ENCODE measurements at regions not wholly inside any gene's neighbourhood (a gene's known extent, or its start where the extent isn't known, plus 50 kb on each side); places are given as distances from the start of the nearest gene placed in this dataset.
"Not testable (repeated sequence)": the region's sequence is repeated elsewhere in the genome, so short reads cannot be mapped to it uniquely, and the experiment has no call there.

DNA sequence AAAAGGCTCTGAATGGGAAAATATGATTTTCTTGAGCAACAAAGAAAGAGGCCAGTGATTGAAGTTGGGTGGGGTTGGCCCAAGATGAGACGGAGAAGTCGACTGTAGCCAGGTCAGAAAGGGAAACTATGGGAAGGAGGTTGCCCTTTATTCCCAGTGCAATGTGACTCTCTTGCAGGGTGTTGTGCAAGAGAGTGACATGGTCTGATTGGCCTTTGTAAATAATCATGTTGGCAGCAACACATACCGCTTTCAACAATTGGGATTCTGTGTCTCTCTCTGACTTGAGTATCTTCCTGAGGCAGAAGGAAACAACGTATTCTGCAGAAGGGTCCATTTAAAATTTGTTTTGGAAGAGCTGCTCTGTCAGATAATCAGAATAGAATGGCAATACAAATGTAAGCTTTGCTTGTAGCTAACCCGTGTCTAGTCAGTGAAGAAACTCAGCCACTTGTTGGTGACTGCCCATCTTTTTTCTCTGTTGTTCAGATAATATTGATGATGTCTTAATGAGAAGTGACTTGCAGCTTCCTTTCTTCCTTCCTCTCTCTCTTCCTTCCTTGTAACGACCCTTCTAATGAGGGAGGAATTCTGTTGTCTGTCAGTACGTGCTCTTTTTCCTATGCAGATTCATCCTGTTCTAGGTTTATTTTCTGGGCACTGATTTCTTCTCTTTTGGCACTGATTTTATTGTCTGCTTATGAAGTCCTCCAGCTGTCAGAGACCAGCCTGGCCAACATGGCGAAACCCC, 311.0 kb upstream of the FAM98A start:
- DNase-seq (no peak), ATAC-seq (peak in 4 of 8 donors; percentile 39 to 89 (median 60))
- H3K36me3 ChIP-seq: no peaks in the 10 kb centered on the region
- peaks cover 0 to 18% (median 0%) of the 10 kb centered on the region in 11 donors for H3K9me3 ChIP-seq
- no peaks in the 10 kb centered on the region for H3K4me1 ChIP-seq
- no peak overlapping the region for H3K27ac ChIP-seq
- intact Hi-C loops (cut with DNase I): no loop called here
- H3K4me3 ChIP-seq: no peak overlapping the region
- TF ChIP-seq, protein P1, sequence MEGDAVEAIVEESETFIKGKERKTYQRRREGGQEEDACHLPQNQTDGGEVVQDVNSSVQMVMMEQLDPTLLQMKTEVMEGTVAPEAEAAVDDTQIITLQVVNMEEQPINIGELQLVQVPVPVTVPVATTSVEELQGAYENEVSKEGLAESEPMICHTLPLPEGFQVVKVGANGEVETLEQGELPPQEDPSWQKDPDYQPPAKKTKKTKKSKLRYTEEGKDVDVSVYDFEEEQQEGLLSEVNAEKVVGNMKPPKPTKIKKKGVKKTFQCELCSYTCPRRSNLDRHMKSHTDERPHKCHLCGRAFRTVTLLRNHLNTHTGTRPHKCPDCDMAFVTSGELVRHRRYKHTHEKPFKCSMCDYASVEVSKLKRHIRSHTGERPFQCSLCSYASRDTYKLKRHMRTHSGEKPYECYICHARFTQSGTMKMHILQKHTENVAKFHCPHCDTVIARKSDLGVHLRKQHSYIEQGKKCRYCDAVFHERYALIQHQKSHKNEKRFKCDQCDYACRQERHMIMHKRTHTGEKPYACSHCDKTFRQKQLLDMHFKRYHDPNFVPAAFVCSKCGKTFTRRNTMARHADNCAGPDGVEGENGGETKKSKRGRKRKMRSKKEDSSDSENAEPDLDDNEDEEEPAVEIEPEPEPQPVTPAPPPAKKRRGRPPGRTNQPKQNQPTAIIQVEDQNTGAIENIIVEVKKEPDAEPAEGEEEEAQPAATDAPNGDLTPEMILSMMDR (IDR thresholded peaks at IDR 0.05): no peak
- WGBS, 2 donors: 60 to 68% methylated on average over 8 of the region's 8 CpGs
- H3K27me3 ChIP-seq: no peaks in the 10 kb centered on the region

DNA sequence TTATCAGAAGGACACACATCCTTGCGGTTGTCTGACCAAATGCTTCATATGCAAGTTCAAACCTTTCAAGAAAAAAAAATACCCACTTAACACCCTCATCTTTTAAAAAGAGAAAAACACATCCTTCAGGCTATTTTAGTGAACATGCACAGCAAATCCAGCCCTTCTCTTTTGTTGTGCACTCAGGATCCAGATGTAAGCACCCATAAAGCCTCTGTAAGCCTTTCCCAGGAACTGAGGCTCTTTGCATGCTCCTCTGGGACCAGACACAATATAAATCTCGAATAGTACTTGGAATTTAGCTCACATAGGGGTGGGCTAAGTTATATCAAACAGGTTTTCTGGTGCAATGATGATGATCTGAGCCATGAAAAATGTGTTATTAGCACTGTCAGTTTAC, 308.8 kb upstream of the FAM98A start:
- peaks cover 0 to 6% (median 0%) of the 10 kb centered on the region in 11 donors for H3K9me3 ChIP-seq
- WGBS, 2 donors: 63 to 64% methylated on average over 2 of the region's 2 CpGs
- TF ChIP-seq, protein P1 (IDR thresholded peaks at IDR 0.05): no peak
- intact Hi-C loops (cut with DNase I): no loop called here
- no peak overlapping the region for H3K27ac ChIP-seq
- no peaks in the 10 kb centered on the region for H3K27me3 ChIP-seq
- H3K36me3 ChIP-seq: no peaks in the 10 kb centered on the region
- DNase-seq (no peak), ATAC-seq (no peak)
- no peak overlapping the region for H3K4me3 ChIP-seq
- H3K4me1 ChIP-seq: no peaks in the 10 kb centered on the region

DNA sequence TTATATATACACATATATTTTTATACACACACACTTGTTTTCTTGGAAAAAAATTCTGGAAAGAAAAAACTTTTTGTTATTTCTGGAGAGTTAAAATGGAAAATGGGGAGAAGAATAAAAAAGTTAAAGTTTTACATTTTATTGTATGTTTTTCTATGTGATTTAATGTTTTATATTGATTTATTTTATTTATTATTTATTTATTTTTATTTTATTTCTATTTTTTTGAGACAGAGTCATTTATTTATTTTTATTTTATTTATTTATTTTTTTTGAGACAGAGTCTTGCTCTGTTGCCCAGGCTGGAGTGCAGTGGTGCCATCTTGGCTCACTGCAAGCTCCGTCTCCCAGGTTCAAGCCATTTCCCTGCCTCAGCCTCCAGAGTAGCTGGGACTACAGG, 307.0 kb upstream of the FAM98A start:
- H3K4me3 ChIP-seq; intact Hi-C loops (cut with DNase I); H3K27me3 ChIP-seq; H3K9me3 ChIP-seq; DNase-seq; ATAC-seq; H3K27ac ChIP-seq; H3K36me3 ChIP-seq; H3K4me1 ChIP-seq: not testable (repeated sequence)
- 91 to 100% methylated on average over 1 of the region's 1 CpG for WGBS, 2 donors

DNA sequence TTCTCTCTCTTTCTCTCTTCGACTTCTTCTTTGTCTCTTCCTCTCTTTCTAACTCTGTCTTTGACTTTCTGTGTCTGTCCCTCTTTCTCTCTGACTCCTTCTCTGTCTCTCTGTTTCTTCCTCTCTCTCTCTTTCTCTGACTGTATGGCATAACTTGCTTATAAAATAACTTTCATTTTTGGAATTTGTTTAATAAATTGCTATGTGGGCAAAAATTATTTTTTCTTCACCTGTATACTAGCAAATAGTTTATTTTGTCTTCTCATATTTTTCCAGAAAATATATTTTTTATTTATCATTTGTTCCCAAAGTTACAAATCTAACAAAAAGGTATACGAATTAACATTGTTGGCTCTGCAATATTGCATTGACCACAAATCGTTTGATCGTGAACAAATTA, 305.7 kb upstream of the FAM98A start:
- no peaks in the 10 kb centered on the region for H3K4me1 ChIP-seq
- ATAC-seq (no peak), DNase-seq (no peak)
- H3K27ac ChIP-seq: no peak overlapping the region
- H3K27me3 ChIP-seq: no peaks in the 10 kb centered on the region
- intact Hi-C loops (cut with DNase I): no loop called here
- TF ChIP-seq, protein P1 (IDR thresholded peaks at IDR 0.05): no peak
- H3K4me3 ChIP-seq: no peak overlapping the region
- WGBS, 2 donors: 81 to 94% methylated on average over 4 of the region's 4 CpGs
- H3K36me3 ChIP-seq: no peaks in the 10 kb centered on the region
- H3K9me3 ChIP-seq: peaks cover 0 to 4% (median 0%) of the 10 kb centered on the region in 11 donors

DNA sequence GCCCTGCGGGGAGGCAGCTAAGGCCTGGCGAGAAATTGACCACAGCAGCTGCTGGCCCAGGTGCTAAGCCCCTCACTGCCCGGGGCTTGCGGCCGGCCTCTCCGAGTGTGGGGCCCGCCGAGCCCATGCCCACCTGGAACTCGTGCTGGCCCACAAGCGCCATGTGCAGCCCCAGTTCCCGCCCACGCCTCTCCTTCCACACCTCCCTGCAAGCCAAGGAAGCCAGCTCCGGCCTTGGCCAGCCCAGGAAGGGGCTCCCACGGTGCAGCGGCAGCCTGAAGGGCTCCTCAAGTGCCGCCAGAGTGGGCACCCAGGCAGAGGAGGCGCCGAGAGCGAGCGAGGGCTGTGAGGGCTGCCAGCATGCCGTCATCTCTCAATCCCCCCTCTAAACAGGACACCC, 304.6 kb upstream of the FAM98A start:
- no peak overlapping the region for H3K4me3 ChIP-seq
- no peak for DNase-seq
- no peaks in the 10 kb centered on the region for H3K27me3 ChIP-seq
- no peaks in the 10 kb centered on the region for H3K36me3 ChIP-seq
- no peak for ATAC-seq
- H3K4me1 ChIP-seq: no peaks in the 10 kb centered on the region
- WGBS, 2 donors: 94 to 96% methylated on average over 20 to 21 of the region's 21 CpGs
- TF ChIP-seq, protein P1 (IDR thresholded peaks at IDR 0.05): no peak
- H3K9me3 ChIP-seq: peaks cover 0 to 4% (median 0%) of the 10 kb centered on the region in 11 donors
- H3K27ac ChIP-seq: no peak overlapping the region
- intact Hi-C loops (cut with DNase I): no loop called here

All from heart right ventricle (tissue), 16 donors.